Kidney (tissue), 13 donors: ENCODE measurements at regions not wholly inside any gene's neighbourhood (a gene's known extent, or its start where the extent isn't known, plus 50 kb on each side); places are given as distances from the start of the nearest gene placed in this dataset.
"Not testable (repeated sequence)": the region's sequence is repeated elsewhere in the genome, so short reads cannot be mapped to it uniquely, and the experiment has no call there.

Source experiments
- DNase-seq, 5 donors: peaks; one replicate each; pipeline ENCODE4 v3.0.0-alpha.2; 2013 to 2020
- FAIRE-seq: peaks from 2 replicates; lab custom pipeline; 2012; peaks lifted over from hg19 to GRCh38; lab: Jason Lieb, UNC
- H3K27ac ChIP-seq, 2 donors: one replicate each; pipeline ENCODE4 v1.7.0; 2013; ENCODE audit warnings: low read depth in 2 of 2, low read length in 2 of 2, inconsistent platforms in 1 of 2
- H3K27me3 ChIP-seq: one replicate; pipeline ENCODE4 v1.7.1; 2013; ENCODE audit warnings: low read length, inconsistent platforms; ENCODE audit not compliant: control insufficient read depth, insufficient read depth
- H3K36me3 ChIP-seq, 3 donors: one replicate each; pipeline versions ENCODE4 v1.7.0 to v1.7.1; 2013; ENCODE audit warnings: low read length in 3 of 3, control low read depth in 1 of 3, inconsistent platforms in 1 of 3; ENCODE audit not compliant: insufficient read depth in 3 of 3, control insufficient read depth in 2 of 3
- H3K4me1 ChIP-seq, 3 donors: one replicate each; pipeline versions ENCODE4 v1.7.0 to v1.7.1; 2013; ENCODE audit warnings: low read length in 3 of 3, inconsistent platforms in 1 of 3, low read depth in 1 of 3; ENCODE audit not compliant: control insufficient read depth in 2 of 3, insufficient read depth in 2 of 3
- H3K4me3 ChIP-seq, 3 donors: one replicate each; pipeline versions ENCODE4 v1.7.0 to v1.8.1; 2013; ENCODE audit warnings: low read length in 3 of 3, control low read depth in 1 of 3, inconsistent platforms in 1 of 3
- H3K9ac ChIP-seq, 3 donors: one replicate each; pipeline versions ENCODE4 v1.7.0 to v1.7.1; 2013; ENCODE audit warnings: low read length in 3 of 3, control low read depth in 1 of 3, inconsistent platforms in 1 of 3
- H3K9me3 ChIP-seq, 3 donors: one replicate each; pipeline versions ENCODE4 v1.7.0 to v1.7.1; 2013; ENCODE audit warnings: low read length in 3 of 3, control low read depth in 1 of 3, inconsistent platforms in 1 of 3; ENCODE audit not compliant: control insufficient read depth in 2 of 3, insufficient read depth in 1 of 3
- intact Hi-C: fragments of 100-400 bp; cut with DNase I; formaldehyde crosslinking; loops from one replicate; pipeline ENCODE4 v1.11.1; 2022
- TF ChIP-seq, protein P1 (sequence below): IDR thresholded peaks from 3 replicates; pipeline ENCODE4 v1.5.1; 2012; ENCODE audit warnings: mild to moderate bottlenecking, moderate library complexity, borderline replicate concordance; ENCODE audit not compliant: insufficient read depth; ENCODE audit errors: extremely low read depth
- donor health status: control.
- donor health status: control.
- donor health status: control.
- donor health status: control.
- donor health status: control.
- donor health status: DM: yes; HTN: yes; CAD: no.
- donor health status: Normal renal cell carcinoma (clear cell type).

GRCh38 chr5:71811779-71812178 lies 92.7 kb downstream of the CARTPT start:
- H3K4me1 ChIP-seq, result no peaks in the 10 kb centered on the region
- H3K27ac ChIP-seq, result no peak overlapping the region
- no peak overlapping the region for H3K4me3 ChIP-seq
- H3K36me3 ChIP-seq, result no peaks in the 10 kb centered on the region
- DNase-seq (no peak), FAIRE-seq (no peak)
- no peak overlapping the region for H3K9ac ChIP-seq
- intact Hi-C loops, result no loop called here
- TF ChIP-seq, protein P1, sequence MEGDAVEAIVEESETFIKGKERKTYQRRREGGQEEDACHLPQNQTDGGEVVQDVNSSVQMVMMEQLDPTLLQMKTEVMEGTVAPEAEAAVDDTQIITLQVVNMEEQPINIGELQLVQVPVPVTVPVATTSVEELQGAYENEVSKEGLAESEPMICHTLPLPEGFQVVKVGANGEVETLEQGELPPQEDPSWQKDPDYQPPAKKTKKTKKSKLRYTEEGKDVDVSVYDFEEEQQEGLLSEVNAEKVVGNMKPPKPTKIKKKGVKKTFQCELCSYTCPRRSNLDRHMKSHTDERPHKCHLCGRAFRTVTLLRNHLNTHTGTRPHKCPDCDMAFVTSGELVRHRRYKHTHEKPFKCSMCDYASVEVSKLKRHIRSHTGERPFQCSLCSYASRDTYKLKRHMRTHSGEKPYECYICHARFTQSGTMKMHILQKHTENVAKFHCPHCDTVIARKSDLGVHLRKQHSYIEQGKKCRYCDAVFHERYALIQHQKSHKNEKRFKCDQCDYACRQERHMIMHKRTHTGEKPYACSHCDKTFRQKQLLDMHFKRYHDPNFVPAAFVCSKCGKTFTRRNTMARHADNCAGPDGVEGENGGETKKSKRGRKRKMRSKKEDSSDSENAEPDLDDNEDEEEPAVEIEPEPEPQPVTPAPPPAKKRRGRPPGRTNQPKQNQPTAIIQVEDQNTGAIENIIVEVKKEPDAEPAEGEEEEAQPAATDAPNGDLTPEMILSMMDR, result no peak
- H3K27me3 ChIP-seq, result no peaks in the 10 kb centered on the region
- no peaks in the 10 kb centered on the region for H3K9me3 ChIP-seq

DNA sequence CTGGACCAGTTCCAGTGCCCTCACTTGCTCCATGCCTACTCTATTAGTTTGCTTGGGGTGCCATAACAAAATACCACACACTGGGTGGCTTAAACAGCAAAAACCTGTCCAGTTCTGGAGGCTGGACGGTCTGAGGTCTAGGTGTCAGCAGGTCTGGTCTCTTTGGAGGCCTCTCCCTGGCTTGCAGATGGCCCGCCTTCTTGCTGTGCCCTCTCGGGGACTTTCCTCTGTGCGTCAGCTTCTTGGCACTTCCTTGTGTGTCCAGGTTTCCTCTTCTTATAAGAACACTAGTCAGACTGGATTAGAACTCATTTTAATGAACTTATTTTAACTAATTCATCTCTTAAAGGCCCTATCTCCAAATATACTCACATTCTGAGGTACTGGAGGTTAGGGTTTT lies 97.2 kb downstream of the CARTPT start:
- intact Hi-C loops, result no loop called here
- Histone ChIP-seq H3K9ac (no peak overlapping the region), H3K27ac (no peak overlapping the region), H3K9me3 (peaks cover 0 to 10% (median 0%) of the 10 kb centered on the region in 3 donors), H3K4me3 (no peak overlapping the region), H3K4me1 (no peaks in the 10 kb centered on the region), H3K27me3 (no peaks in the 10 kb centered on the region), H3K36me3 (no peaks in the 10 kb centered on the region)
- TF ChIP-seq, protein P1, result no peak
- DNase-seq (no peak), FAIRE-seq (no peak)

- intact Hi-C loops, result no loop called here
- DNase-seq (no peak), FAIRE-seq (no peak)
- H3K27me3 ChIP-seq, result no peaks in the 10 kb centered on the region
- no peak overlapping the region for H3K4me3 ChIP-seq
- no peak overlapping the region for H3K9ac ChIP-seq
- TF ChIP-seq, protein P1, result no peak
- no peaks in the 10 kb centered on the region for H3K36me3 ChIP-seq
- no peaks in the 10 kb centered on the region for H3K4me1 ChIP-seq
- H3K9me3 ChIP-seq, result peaks cover 0 to 14% (median 0%) of the 10 kb centered on the region in 3 donors
- H3K27ac ChIP-seq, result no peak overlapping the region
Observed at GRCh38 chr5:71817891-71818290, 98.8 kb downstream of the CARTPT start.

DNA sequence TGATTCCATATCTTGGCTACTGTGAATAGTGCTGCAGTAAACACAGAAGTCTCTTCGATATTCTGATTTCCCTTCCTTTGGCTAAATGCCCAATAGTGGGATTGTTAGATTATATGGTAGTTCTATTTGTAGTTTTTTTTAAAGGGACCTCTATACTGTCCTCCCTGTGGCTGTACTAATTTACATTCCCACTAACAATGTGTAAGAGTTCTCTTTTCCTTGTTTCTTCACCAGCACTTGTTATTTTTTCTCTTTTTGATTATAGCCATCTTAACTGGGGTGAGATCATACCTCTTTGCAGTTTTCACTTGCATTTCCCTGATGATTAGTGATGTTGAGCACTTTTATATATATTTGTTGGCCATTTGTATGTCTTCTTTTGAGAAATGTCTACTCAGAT lies 102.0 kb downstream of the CARTPT start:
- TF ChIP-seq, protein P1, result no peak
- no peak for DNase-seq
- Histone ChIP-seq H3K4me3 (no peak overlapping the region), H3K36me3 (no peaks in the 10 kb centered on the region), H3K27ac (no peak overlapping the region), H3K9ac (no peak overlapping the region), H3K4me1 (no peaks in the 10 kb centered on the region), H3K9me3 (peaks cover 0 to 18% (median 0%) of the 10 kb centered on the region in 3 donors), H3K27me3 (no peaks in the 10 kb centered on the region)
- intact Hi-C loops, result no loop called here
- FAIRE-seq, result no peak

DNA sequence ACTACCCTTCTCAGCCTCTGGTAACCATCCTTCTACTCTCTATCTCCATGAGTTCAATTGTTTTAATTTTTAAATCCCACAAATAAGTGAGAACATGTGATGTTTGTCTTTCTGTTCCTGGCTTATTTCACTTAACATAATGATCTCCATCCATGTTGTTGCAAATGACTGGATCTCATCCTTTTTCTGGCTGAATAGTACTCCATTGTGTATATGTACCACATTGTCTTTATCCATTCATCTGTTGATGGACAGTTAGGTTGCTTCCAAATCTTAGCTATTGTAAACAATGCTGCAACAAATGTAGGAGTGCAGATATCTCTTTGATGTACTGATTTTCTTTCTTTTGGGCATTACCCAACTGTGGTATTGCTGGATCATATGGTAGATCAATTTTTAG lies 103.0 kb downstream of the CARTPT start:
- intact Hi-C loops, H3K27me3 ChIP-seq, H3K9ac ChIP-seq, H3K27ac ChIP-seq, H3K4me1 ChIP-seq, FAIRE-seq, DNase-seq, H3K36me3 ChIP-seq, H3K4me3 ChIP-seq: not testable (repeated sequence)
- H3K9me3 ChIP-seq, result peaks cover 0 to 28% (median 5%) of the 10 kb centered on the region in 3 donors
